GM21737 (cell line): ENCODE measurements at regions not wholly inside any gene's neighbourhood (a gene's known extent, or its start where the extent isn't known, plus 50 kb on each side); places are given as distances from the start of the nearest gene placed in this dataset.
"Not testable (repeated sequence)": the region's sequence is repeated elsewhere in the genome, so short reads cannot be mapped to it uniquely, and the experiment has no call there.

Experiments used
- ATAC-seq: cut with Tn5 transposase; IDR thresholded peaks from one replicate; pipeline ENCODE4 v1.9.1; 2021; ENCODE audit warnings: mild to moderate bottlenecking, moderate library complexity; ENCODE audit not compliant: unreplicated experiment

GRCh38 chr10:3661271-3661670 lies 123.7 kb downstream of the KLF6 start:
- ATAC-seq = no peak

- ATAC-seq = no peak
Observed at GRCh38 chr10:3660753-3661152, 124.3 kb downstream of the KLF6 start.

- no peak for ATAC-seq
Observed at GRCh38 chr10:3659203-3659917, 125.6 kb downstream of the KLF6 start.

- ATAC-seq = no peak
Observed at GRCh38 chr10:3658766-3659165, 126.2 kb downstream of the KLF6 start.

GRCh38 chr10:3656214-3656613 lies 128.8 kb downstream of the KLF6 start:
- ATAC-seq = no peak

- no peak for ATAC-seq
Observed at GRCh38 chr10:3655528-3655927, 129.5 kb downstream of the KLF6 start.

- ATAC-seq = no peak
Observed at GRCh38 chr10:3654980-3655379, 130.0 kb downstream of the KLF6 start.

- no peak for ATAC-seq
Observed at GRCh38 chr10:3654496-3654895, 130.5 kb downstream of the KLF6 start.

GRCh38 chr10:3653303-3653702 lies 131.7 kb downstream of the KLF6 start:
- ATAC-seq = not testable (repeated sequence)

GRCh38 chr10:3652886-3653285 lies 132.1 kb downstream of the KLF6 start:
- no peak for ATAC-seq

GRCh38 chr10:3651969-3652653 lies 132.9 kb downstream of the KLF6 start:
- no peak for ATAC-seq

GRCh38 chr10:3648576-3648975 lies 136.4 kb downstream of the KLF6 start:
- ATAC-seq = no peak

- no peak for ATAC-seq
Observed at GRCh38 chr10:3648170-3648569, 136.8 kb downstream of the KLF6 start.

- ATAC-seq = no peak
Observed at GRCh38 chr10:3647074-3647473, 137.9 kb downstream of the KLF6 start.

- no peak for ATAC-seq
Observed at GRCh38 chr10:3645406-3645805, 139.6 kb downstream of the KLF6 start.

GRCh38 chr10:3640816-3641215 lies 144.2 kb downstream of the KLF6 start:
- ATAC-seq = no peak

- ATAC-seq = no peak
Observed at GRCh38 chr10:3639546-3639945, 145.5 kb downstream of the KLF6 start.

- ATAC-seq = no peak
Observed at GRCh38 chr10:3636356-3637181, 148.4 kb downstream of the KLF6 start.

GRCh38 chr10:3635697-3636096 lies 149.3 kb downstream of the KLF6 start:
- no peak for ATAC-seq

GRCh38 chr10:3635211-3635671 lies 149.8 kb downstream of the KLF6 start:
- no peak for ATAC-seq

GRCh38 chr10:3634646-3635045 lies 150.4 kb downstream of the KLF6 start:
- not testable (repeated sequence) for ATAC-seq
